Heart right ventricle (tissue), 15 donors: ENCODE measurements at regions not wholly inside any gene's neighbourhood (a gene's known extent, or its start where the extent isn't known, plus 50 kb on each side); places are given as distances from the start of the nearest gene placed in this dataset.

ENCODE experiments used
- ATAC-seq, 8 donors: fragments of 200-7000 bp; cut with Tn5 transposase; one replicate each; pipeline ENCODE4 v1.9.1; 2020; ENCODE audit warnings: mild to moderate bottlenecking in 8 of 8, moderate library complexity in 8 of 8, moderate number of reproducible peaks in 1 of 8
- DNase-seq, 2 donors: peaks; one replicate each; pipeline ENCODE4 v3.0.0-alpha.2; 2020
- H3K27ac ChIP-seq, 10 donors: fragments of 200-600 bp; sonication (generic) in 2 of 10; one replicate each; pipeline versions ENCODE4 v1.5.0 to v1.8.0; 2020 to 2022; ENCODE audit warnings: mild to moderate bottlenecking in 3 of 10
- H3K27me3 ChIP-seq, 7 donors: fragments of 200-600 bp; one replicate each; pipeline ENCODE4 v1.8.0; 2021 to 2022; ENCODE audit warnings: mild to moderate bottlenecking in 2 of 7
- H3K36me3 ChIP-seq, 9 donors: fragments of 200-600 bp; sonication (generic) in 1 of 9; one replicate each; pipeline versions ENCODE4 v1.5.0 to v1.8.0; 2020 to 2022; ENCODE audit warnings: mild to moderate bottlenecking in 2 of 9
- H3K4me1 ChIP-seq, 9 donors: fragments of 200-600 bp; sonication (generic) in 1 of 9; one replicate each; pipeline versions ENCODE4 v1.5.0 to v1.8.0; 2020 to 2022; ENCODE audit warnings: mild to moderate bottlenecking in 4 of 9
- H3K4me3 ChIP-seq, 10 donors: fragments of 200-600 bp; sonication (generic) in 2 of 10; one replicate each; pipeline versions ENCODE4 v1.5.0 to v1.8.0; 2020 to 2022; ENCODE audit warnings: mild to moderate bottlenecking in 7 of 10, moderate library complexity in 2 of 10
- H3K9me3 ChIP-seq, 11 donors: fragments of 200-600 bp in 10 of 11; sonication (generic) in 2 of 11; one replicate each; pipeline versions ENCODE4 v1.5.0 to v1.8.0; 2013 to 2022; ENCODE audit warnings: mild to moderate bottlenecking in 2 of 11, control low read depth in 1 of 11, moderate library complexity in 1 of 11
- intact Hi-C, 10 donors: fragments of 100-400 bp; cut with DNase I; formaldehyde crosslinking; loops; one replicate each; pipeline versions ENCODE4 v1.11.1 to v1.14.2; 2022
- TF ChIP-seq, protein P1 (sequence below), 9 donors: fragments of 200-600 bp; sonication (generic) in 2 of 9; IDR thresholded peaks; one replicate each; pipeline versions ENCODE4 v1.5.0 to v1.8.0; 2021 to 2022; ENCODE audit warnings: antibody characterized with exemption in 9 of 9, mild to moderate bottlenecking in 5 of 9, moderate library complexity in 1 of 9
- donor health status: Arrhythmogenic right ventricular cardiomyopathy.
- donor health status: ischemic (EF 13 %, LVEDD 7.1; RV severe dilation, severe dysfunction).
- donor health status: DM: no; HTN: yes; CAD: no.
- donor health status: DM: no; HTN: no; CAD: no.
- donor health status: ischemic (EF 25% LVEDD 6.9; RV normal size, moderate dysfunction).
- donor health status: ischemic (EF 25% LVEDD 5.7; RV mildly dilated, moderate dysfunction).
- donor health status: healthy.
- donor health status: DM: yes; HTN: yes; CAD: no.
- donor health status: Ischemic cardiomyopathy.
- donor health status: ischemic (EF 35%, LVEDD 5.7; RV mildly dilated, moderate dysfunction).
- donor health status: nonischemic (EF 11% LVEDD 7.7; RV severe dilation, severe dysfunction).
- donor health status: DM: yes; HTN: yes; CAD: no.
- donor health status: PGD.
- donor health status: ischemic (EF 29% LVEDD 5.4; RV normal size, mild dysfunction).
- donor health status: nonischemic (EF 23%, LVEDD 6.1; RV moderate dilation, normal function).

- intact Hi-C loops, result loop anchor here in 1 of 10 donors (10.0 kb wide), 1 partner anchor 56 kb away; no protein-coding TSS in a partner anchor
- peaks cover 6 to 71% (median 29%) of the 10 kb centered on the region in 9 donors for H3K4me1 ChIP-seq
- H3K27me3 ChIP-seq, result no peaks in the 10 kb centered on the region
- no peak overlapping the region for H3K4me3 ChIP-seq
- DNase-seq (no peak), ATAC-seq (no peak)
- no peaks in the 10 kb centered on the region for H3K9me3 ChIP-seq
- TF ChIP-seq, protein P1, sequence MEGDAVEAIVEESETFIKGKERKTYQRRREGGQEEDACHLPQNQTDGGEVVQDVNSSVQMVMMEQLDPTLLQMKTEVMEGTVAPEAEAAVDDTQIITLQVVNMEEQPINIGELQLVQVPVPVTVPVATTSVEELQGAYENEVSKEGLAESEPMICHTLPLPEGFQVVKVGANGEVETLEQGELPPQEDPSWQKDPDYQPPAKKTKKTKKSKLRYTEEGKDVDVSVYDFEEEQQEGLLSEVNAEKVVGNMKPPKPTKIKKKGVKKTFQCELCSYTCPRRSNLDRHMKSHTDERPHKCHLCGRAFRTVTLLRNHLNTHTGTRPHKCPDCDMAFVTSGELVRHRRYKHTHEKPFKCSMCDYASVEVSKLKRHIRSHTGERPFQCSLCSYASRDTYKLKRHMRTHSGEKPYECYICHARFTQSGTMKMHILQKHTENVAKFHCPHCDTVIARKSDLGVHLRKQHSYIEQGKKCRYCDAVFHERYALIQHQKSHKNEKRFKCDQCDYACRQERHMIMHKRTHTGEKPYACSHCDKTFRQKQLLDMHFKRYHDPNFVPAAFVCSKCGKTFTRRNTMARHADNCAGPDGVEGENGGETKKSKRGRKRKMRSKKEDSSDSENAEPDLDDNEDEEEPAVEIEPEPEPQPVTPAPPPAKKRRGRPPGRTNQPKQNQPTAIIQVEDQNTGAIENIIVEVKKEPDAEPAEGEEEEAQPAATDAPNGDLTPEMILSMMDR (IDR thresholded peaks at IDR 0.05), result no peak
- H3K36me3 ChIP-seq, result no peaks in the 10 kb centered on the region
- H3K27ac ChIP-seq, result peak overlapping the region in 3 of 10 donors; percentile 5 to 85 (median 23)
Observed at GRCh38 chr5:154140381-154140780, 50.2 kb upstream of the GALNT10 start.
